ENCODE measurements at regions not wholly inside any gene's neighbourhood (a gene's known extent, or its start where the extent isn't known, plus 50 kb on each side); places are given as distances from the start of the nearest gene placed in this dataset.

GRCh38 chr12:72141381-72141780, 130.8 kb upstream of the TRHDE start:
- Histone ChIP-seq H3K36me3 (ENCODE audit: insufficient read depth, low read length) (no peaks in the 10 kb centered on the region), H3K27me3 (ENCODE audit: insufficient read depth, low read depth, low read length) (no peaks in the 10 kb centered on the region), H3K79me2 (replicated peaks; ENCODE audit: insufficient read depth, low read length) (no peaks in the 10 kb centered on the region), H2AFZ (ENCODE audit: low read depth, low read length) (no peak overlapping the region), H3K9ac (ENCODE audit: low read length) (no peak overlapping the region), H4K20me1 (ENCODE audit: insufficient read depth) (no peaks in the 10 kb centered on the region), H3F3A (ENCODE audit: insufficient read depth, low read length, poor library complexity, severe bottlenecking) (no peaks in the 10 kb centered on the region), H3K4me2 (ENCODE audit: low read length) (no peak overlapping the region), H3K9me2 (ENCODE audit: insufficient read depth, low read length) (no peaks in the 10 kb centered on the region), H3K27ac (ENCODE audit: low read length) (no peak overlapping the region), H3K9me3 (ENCODE audit: low read length) (no peaks in the 10 kb centered on the region), H3K4me3 (ENCODE audit: low read length) (no peak overlapping the region)
- TF ChIP-seq EZH2 (IDR thresholded peaks at IDR 0.05; ENCODE audit: borderline replicate concordance, insufficient read depth, low read length, poor library complexity, severe bottlenecking) (no peak), REST (IDR thresholded peaks at IDR 0.05; ENCODE audit: borderline replicate concordance) (no peak), POLR2AphosphoS5 (IDR thresholded peaks at IDR 0.05) (no peak), MXI1 (conservative IDR thresholded peaks at IDR 0.05; ENCODE audit: poor library complexity, severe bottlenecking) (no peak), RAD21 (conservative IDR thresholded peaks at IDR 0.05) (no peak), TAF1 (IDR thresholded peaks at IDR 0.05; ENCODE audit: low read depth) (no peak), SMC3 (conservative IDR thresholded peaks at IDR 0.05; ENCODE audit: poor library complexity) (no peak), EP300 (conservative IDR thresholded peaks at IDR 0.05; ENCODE audit: poor library complexity, severe bottlenecking) (no peak)
- TF ChIP-seq, protein P1, sequence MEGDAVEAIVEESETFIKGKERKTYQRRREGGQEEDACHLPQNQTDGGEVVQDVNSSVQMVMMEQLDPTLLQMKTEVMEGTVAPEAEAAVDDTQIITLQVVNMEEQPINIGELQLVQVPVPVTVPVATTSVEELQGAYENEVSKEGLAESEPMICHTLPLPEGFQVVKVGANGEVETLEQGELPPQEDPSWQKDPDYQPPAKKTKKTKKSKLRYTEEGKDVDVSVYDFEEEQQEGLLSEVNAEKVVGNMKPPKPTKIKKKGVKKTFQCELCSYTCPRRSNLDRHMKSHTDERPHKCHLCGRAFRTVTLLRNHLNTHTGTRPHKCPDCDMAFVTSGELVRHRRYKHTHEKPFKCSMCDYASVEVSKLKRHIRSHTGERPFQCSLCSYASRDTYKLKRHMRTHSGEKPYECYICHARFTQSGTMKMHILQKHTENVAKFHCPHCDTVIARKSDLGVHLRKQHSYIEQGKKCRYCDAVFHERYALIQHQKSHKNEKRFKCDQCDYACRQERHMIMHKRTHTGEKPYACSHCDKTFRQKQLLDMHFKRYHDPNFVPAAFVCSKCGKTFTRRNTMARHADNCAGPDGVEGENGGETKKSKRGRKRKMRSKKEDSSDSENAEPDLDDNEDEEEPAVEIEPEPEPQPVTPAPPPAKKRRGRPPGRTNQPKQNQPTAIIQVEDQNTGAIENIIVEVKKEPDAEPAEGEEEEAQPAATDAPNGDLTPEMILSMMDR (IDR thresholded peaks at IDR 0.05; ENCODE audit: poor library complexity, severe bottlenecking): no peak

DNA sequence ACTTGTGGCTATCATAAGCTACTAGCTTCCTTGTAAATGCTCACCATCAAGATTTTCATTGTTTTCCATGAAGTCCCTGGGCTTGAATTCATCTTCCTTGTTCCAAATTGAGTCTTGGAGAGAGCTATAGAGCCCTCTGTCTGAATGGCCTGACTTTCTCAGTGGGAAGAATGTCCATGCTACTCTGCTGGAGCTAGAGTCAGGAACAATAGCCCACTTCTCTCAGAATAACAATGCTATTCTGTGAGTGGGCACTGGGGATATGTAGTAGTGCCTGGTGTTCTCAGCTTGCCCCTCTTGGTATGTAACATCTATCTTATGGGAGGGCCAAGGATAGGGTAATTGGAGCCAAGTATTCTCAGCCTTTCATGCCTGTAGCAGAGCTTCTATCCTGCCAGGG, 127.6 kb upstream of the TRHDE start:
- Histone ChIP-seq H3F3A (ENCODE audit: insufficient read depth, low read length, poor library complexity, severe bottlenecking) (no peaks in the 10 kb centered on the region), H3K4me3 (ENCODE audit: low read length) (no peak overlapping the region), H3K27ac (ENCODE audit: low read length) (no peak overlapping the region), H3K27me3 (ENCODE audit: insufficient read depth, low read depth, low read length) (no peaks in the 10 kb centered on the region), H3K4me2 (ENCODE audit: low read length) (no peak overlapping the region), H3K36me3 (ENCODE audit: insufficient read depth, low read length) (no peaks in the 10 kb centered on the region), H4K20me1 (ENCODE audit: insufficient read depth) (no peaks in the 10 kb centered on the region), H3K79me2 (replicated peaks; ENCODE audit: insufficient read depth, low read length) (no peaks in the 10 kb centered on the region), H3K9me2 (ENCODE audit: insufficient read depth, low read length) (no peaks in the 10 kb centered on the region), H3K9ac (ENCODE audit: low read length) (no peak overlapping the region), H2AFZ (ENCODE audit: low read depth, low read length) (no peak overlapping the region), H3K9me3 (ENCODE audit: low read length) (no peaks in the 10 kb centered on the region)
- no peak for TF ChIP-seq EP300 (conservative IDR thresholded peaks at IDR 0.05; ENCODE audit: poor library complexity, severe bottlenecking)
- no peak for TF ChIP-seq MXI1 (conservative IDR thresholded peaks at IDR 0.05; ENCODE audit: poor library complexity, severe bottlenecking)
- TF ChIP-seq POLR2AphosphoS5 (IDR thresholded peaks at IDR 0.05): no peak
- TF ChIP-seq REST (IDR thresholded peaks at IDR 0.05; ENCODE audit: borderline replicate concordance): no peak
- no peak for TF ChIP-seq SMC3 (conservative IDR thresholded peaks at IDR 0.05; ENCODE audit: poor library complexity)
- no peak for TF ChIP-seq RAD21 (conservative IDR thresholded peaks at IDR 0.05)
- no peak for TF ChIP-seq TAF1 (IDR thresholded peaks at IDR 0.05; ENCODE audit: low read depth)
- TF ChIP-seq, protein P1 (IDR thresholded peaks at IDR 0.05; ENCODE audit: poor library complexity, severe bottlenecking): no peak
- no peak for TF ChIP-seq EZH2 (IDR thresholded peaks at IDR 0.05; ENCODE audit: borderline replicate concordance, insufficient read depth, low read length, poor library complexity, severe bottlenecking)

All from neural cell (in vitro differentiated cells).